Liver (tissue), 8 donors: ENCODE measurements at regions not wholly inside any gene's neighbourhood (a gene's known extent, or its start where the extent isn't known, plus 50 kb on each side); places are given as distances from the start of the nearest gene placed in this dataset.
"Not testable (repeated sequence)": the region's sequence is repeated elsewhere in the genome, so short reads cannot be mapped to it uniquely, and the experiment has no call there.

Source experiments
- DNase-seq: peaks from one replicate; pipeline ENCODE4 v3.0.0-alpha.2; 2017; ENCODE audit warnings: low spot score
- H3K27ac ChIP-seq, 2 donors: one replicate each; pipeline ENCODE4 v1.7.0; 2013; ENCODE audit warnings: inconsistent platforms in 2 of 2, low read length in 2 of 2, control low read depth in 1 of 2, low read depth in 1 of 2, mild to moderate bottlenecking in 1 of 2
- H3K27me3 ChIP-seq, 4 donors: one replicate each; pipeline versions ENCODE4 v1.6.1 to v1.7.0; 2013; ENCODE audit warnings: low read length in 3 of 4, inconsistent platforms in 1 of 4, mild to moderate bottlenecking in 1 of 4, moderate library complexity in 1 of 4; ENCODE audit not compliant: control insufficient read depth in 4 of 4, insufficient read depth in 4 of 4
- H3K36me3 ChIP-seq, 4 donors: one replicate each; pipeline versions ENCODE4 v1.6.1 to v1.7.0; 2013; ENCODE audit warnings: low read length in 3 of 4, mild to moderate bottlenecking in 3 of 4, low read depth in 1 of 4, moderate library complexity in 1 of 4; ENCODE audit not compliant: control insufficient read depth in 4 of 4, insufficient read depth in 3 of 4
- H3K4me1 ChIP-seq, 4 donors: one replicate each; pipeline versions ENCODE4 v1.6.1 to v1.7.0; 2013; ENCODE audit warnings: low read length in 3 of 4, mild to moderate bottlenecking in 3 of 4, moderate library complexity in 1 of 4; ENCODE audit not compliant: control insufficient read depth in 4 of 4, insufficient read depth in 4 of 4
- H3K4me3 ChIP-seq, 3 donors: one replicate each; pipeline versions ENCODE4 v1.6.1 to v1.7.0; 2013; ENCODE audit warnings: low read length in 3 of 3, control low read depth in 1 of 3, low read depth in 1 of 3, mild to moderate bottlenecking in 1 of 3
- H3K9ac ChIP-seq, 2 donors: one replicate each; pipeline ENCODE4 v1.7.0; 2013; ENCODE audit warnings: low read length in 2 of 2, mild to moderate bottlenecking in 2 of 2, moderate library complexity in 2 of 2, control low read depth in 1 of 2, low read depth in 1 of 2
- H3K9me3 ChIP-seq, 4 donors: one replicate each; pipeline versions ENCODE4 v1.6.1 to v1.7.0; 2013; ENCODE audit warnings: low read length in 3 of 4; ENCODE audit not compliant: control insufficient read depth in 4 of 4
- ATF3 ChIP-seq: IDR thresholded peaks from 2 replicates; pipeline ENCODE4 v1.6.1; 2016; ENCODE audit warnings: antibody characterized with exemption
- CTCF ChIP-seq: fragments of 150-350 bp; IDR thresholded peaks from 2 replicates; pipeline ENCODE4 v1.5.1; 2017; ENCODE audit warnings: improper control_type of control experiment, low read depth, low read length; ENCODE audit not compliant: missing input control
- EGR1 ChIP-seq, 2 donors: IDR thresholded peaks; 2 replicates each; pipeline ENCODE4 v1.6.1; 2016 to 2018; ENCODE audit warnings: antibody characterized with exemption in 2 of 2, low read depth in 2 of 2
- FOXA1 ChIP-seq: IDR thresholded peaks from 2 replicates; pipeline ENCODE4 v1.6.1; 2016; ENCODE audit warnings: antibody characterized with exemption
- FOXA2 ChIP-seq: IDR thresholded peaks from 2 replicates; pipeline ENCODE4 v1.6.1; 2016; ENCODE audit warnings: antibody characterized with exemption
- GABPA ChIP-seq, 2 donors: IDR thresholded peaks in 1 of 2; conservative IDR thresholded peaks in 1 of 2; 2 replicates each; pipeline ENCODE4 v1.6.1; 2016; ENCODE audit warnings: antibody characterized with exemption in 2 of 2, mild to moderate bottlenecking in 1 of 2, moderate library complexity in 1 of 2
- JUND ChIP-seq, 2 donors: IDR thresholded peaks; 2 replicates each; pipeline ENCODE4 v1.6.1; 2016; ENCODE audit warnings: antibody characterized with exemption in 2 of 2
- MAX ChIP-seq: IDR thresholded peaks from 2 replicates; pipeline ENCODE4 v1.6.1; 2016; ENCODE audit warnings: antibody characterized with exemption
- RAD21 ChIP-seq, 2 donors: IDR thresholded peaks; 2 replicates each; pipeline ENCODE4 v1.6.1; 2016; ENCODE audit warnings: antibody characterized with exemption in 2 of 2, mild to moderate bottlenecking in 2 of 2
- REST ChIP-seq: IDR thresholded peaks from 2 replicates; pipeline ENCODE4 v1.6.1; 2016; ENCODE audit warnings: antibody characterized with exemption, mild to moderate bottlenecking
- RXRA ChIP-seq, 2 donors: IDR thresholded peaks; 2 replicates each; pipeline ENCODE4 v1.6.1; 2017 to 2018; ENCODE audit warnings: antibody characterized with exemption in 2 of 2, mild to moderate bottlenecking in 1 of 2
- SP1 ChIP-seq: IDR thresholded peaks from 2 replicates; pipeline ENCODE4 v1.6.1; 2018; ENCODE audit warnings: antibody characterized with exemption, mild to moderate bottlenecking
- WGBS: extraction: QIAGEN DNeasy Blood & Tissue Kit; methylation state at CpG from one replicate; pipeline ENCODE4 v1.1.7; 2013; 5-methylcytosine and 5-hydroxymethylcytosine counted together
- donor health status: healthy.
- donor health status: healthy.
- donor health status: healthy.
- donor health status: healthy.
- donor health status: healthy.

GRCh38 chr4:56139241-56139827, 190.6 kb downstream of the CEP135 start:
- no peak overlapping the region for H3K4me3 ChIP-seq
- WGBS = 85% methylated on average over 1 of the region's 1 CpG
- H3K4me1 ChIP-seq = no peaks in the 10 kb centered on the region
- H3K27ac ChIP-seq = no peak overlapping the region
- no peak for TF ChIP-seq FOXA2
- TF ChIP-seq MAX = no peak
- no peak for TF ChIP-seq RXRA (IDR thresholded peaks at IDR 0.05)
- no peak for TF ChIP-seq REST
- TF ChIP-seq GABPA (IDR thresholded peaks at IDR 0.05 in 1 of 2, conservative IDR thresholded peaks at IDR 0.05 in 1 of 2) = no peak
- TF ChIP-seq RAD21 (IDR thresholded peaks at IDR 0.05) = no peak
- no peak for TF ChIP-seq SP1
- TF ChIP-seq ATF3 = no peak
- TF ChIP-seq JUND (IDR thresholded peaks at IDR 0.05) = no peak
- TF ChIP-seq EGR1 (IDR thresholded peaks at IDR 0.05; ENCODE audit: low read depth in 2 of 2) = no peak
- no peak for TF ChIP-seq CTCF
- no peak for TF ChIP-seq FOXA1
- DNase-seq = no peak
- H3K36me3 ChIP-seq = no peaks in the 10 kb centered on the region
- no peaks in the 10 kb centered on the region for H3K27me3 ChIP-seq
- no peaks in the 10 kb centered on the region for H3K9me3 ChIP-seq
- no peak overlapping the region for H3K9ac ChIP-seq

GRCh38 chr4:56134834-56135233, 186.1 kb downstream of the CEP135 start:
- H3K4me1 ChIP-seq, H3K27me3 ChIP-seq, H3K27ac ChIP-seq, H3K4me3 ChIP-seq, H3K9me3 ChIP-seq, H3K9ac ChIP-seq, H3K36me3 ChIP-seq, DNase-seq: not testable (repeated sequence)
- WGBS = 90% methylated on average over 8 of the region's 8 CpGs

GRCh38 chr4:56134266-56134665, 185.5 kb downstream of the CEP135 start:
- no peak for DNase-seq
- WGBS = 69% methylated on average over 2 of the region's 2 CpGs
- no peaks in the 10 kb centered on the region for H3K36me3 ChIP-seq
- H3K4me3 ChIP-seq = no peak overlapping the region
- H3K27me3 ChIP-seq = no peaks in the 10 kb centered on the region
- no peak overlapping the region for H3K27ac ChIP-seq
- TF ChIP-seq SP1 = peak; percentile 10
- TF ChIP-seq FOXA1 = no peak
- no peaks in the 10 kb centered on the region for H3K9me3 ChIP-seq
- peaks cover 0 to 2% (median 0%) of the 10 kb centered on the region in 4 donors for H3K4me1 ChIP-seq
- no peak overlapping the region for H3K9ac ChIP-seq
